Choroid plexus epithelial cell (primary cell): ENCODE measurements at regions not wholly inside any gene's neighbourhood (a gene's known extent, or its start where the extent isn't known, plus 50 kb on each side); places are given as distances from the start of the nearest gene placed in this dataset.
A peak's percentile ranks its signal among the peaks of the same experiment; 100 is the strongest.

Experiments
- DNase-seq: peaks from one replicate; pipeline ENCODE4 v3.0.0-alpha.2; 2010; ENCODE audit warnings: low read depth
- H3K4me3 ChIP-seq: 2 replicates; pipeline ENCODE4 v1.5.1; 2011; ENCODE audit warnings: low read depth, mild to moderate bottlenecking, control low read depth, low read length, moderate library complexity
- TF ChIP-seq, protein P1 (sequence below): conservative IDR thresholded peaks from 2 replicates; pipeline ENCODE4 v1.5.1; 2011; ENCODE audit warnings: low read depth, mild to moderate bottlenecking, control low read depth, inconsistent platforms, low read length, moderate library complexity

DNA sequence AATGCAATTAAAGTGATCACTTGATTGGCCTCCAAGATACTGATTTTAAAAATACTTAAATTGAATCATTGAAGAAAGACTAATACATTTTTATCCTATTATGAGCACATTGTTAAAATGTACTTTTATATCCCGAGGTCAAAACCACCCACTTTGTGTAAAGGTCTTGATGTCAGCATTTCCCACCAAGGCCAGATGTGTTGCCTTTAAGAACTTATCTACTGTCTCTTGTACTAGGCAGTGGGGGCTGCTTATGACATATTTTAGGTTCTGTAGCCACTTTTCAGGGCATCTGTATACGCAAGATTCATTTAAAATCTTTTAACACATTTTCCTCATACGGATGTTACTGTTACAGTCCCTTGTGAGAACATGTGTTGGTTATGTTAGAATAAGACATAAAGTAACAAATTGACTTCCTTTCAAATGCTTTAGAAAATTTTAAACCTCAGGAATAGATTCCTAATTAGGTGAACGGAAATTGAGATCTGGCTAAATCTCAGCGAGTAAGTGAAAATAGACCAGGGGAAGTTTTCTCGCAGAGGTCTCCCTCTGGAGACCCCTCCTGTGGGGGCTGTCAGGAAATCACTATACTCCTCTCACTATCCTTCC lies 456.2 kb downstream of the ADAMTS20 start:
- DNase-seq, result no peak
- TF ChIP-seq, protein P1, sequence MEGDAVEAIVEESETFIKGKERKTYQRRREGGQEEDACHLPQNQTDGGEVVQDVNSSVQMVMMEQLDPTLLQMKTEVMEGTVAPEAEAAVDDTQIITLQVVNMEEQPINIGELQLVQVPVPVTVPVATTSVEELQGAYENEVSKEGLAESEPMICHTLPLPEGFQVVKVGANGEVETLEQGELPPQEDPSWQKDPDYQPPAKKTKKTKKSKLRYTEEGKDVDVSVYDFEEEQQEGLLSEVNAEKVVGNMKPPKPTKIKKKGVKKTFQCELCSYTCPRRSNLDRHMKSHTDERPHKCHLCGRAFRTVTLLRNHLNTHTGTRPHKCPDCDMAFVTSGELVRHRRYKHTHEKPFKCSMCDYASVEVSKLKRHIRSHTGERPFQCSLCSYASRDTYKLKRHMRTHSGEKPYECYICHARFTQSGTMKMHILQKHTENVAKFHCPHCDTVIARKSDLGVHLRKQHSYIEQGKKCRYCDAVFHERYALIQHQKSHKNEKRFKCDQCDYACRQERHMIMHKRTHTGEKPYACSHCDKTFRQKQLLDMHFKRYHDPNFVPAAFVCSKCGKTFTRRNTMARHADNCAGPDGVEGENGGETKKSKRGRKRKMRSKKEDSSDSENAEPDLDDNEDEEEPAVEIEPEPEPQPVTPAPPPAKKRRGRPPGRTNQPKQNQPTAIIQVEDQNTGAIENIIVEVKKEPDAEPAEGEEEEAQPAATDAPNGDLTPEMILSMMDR, result no peak
- no peak overlapping the region for H3K4me3 ChIP-seq

DNA sequence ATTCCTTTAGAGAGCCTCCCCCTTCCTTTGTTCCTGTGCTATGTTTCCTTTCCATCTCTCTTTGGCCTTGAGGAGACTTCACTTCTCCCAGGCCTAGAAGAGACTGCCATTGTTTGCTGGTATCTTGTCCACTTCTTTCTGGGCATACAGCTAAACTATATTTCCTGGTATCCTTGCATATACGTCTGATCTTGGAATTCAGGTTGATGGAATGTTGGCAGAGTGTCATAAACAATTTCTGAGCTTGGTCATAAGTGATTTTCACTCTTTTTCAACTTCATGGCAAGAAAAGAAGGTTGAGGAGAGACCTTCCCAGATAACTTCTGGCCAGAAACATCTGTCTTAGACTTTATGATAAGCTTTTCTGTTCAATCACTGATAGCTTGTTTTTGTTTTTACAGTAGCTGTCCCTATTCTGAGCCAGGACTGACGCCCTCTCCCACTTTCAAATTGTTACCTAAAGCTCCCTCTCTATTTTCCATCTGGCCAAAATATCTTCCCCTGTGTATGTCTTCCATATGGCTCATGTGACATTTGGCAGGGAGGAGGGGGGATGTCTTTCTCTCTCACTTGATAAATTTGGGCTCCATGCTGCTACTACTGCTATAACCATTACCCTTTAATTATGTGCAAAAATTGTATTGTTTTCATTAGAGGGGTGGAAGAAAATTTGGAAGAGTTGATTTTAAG lies 457.0 kb downstream of the ADAMTS20 start:
- TF ChIP-seq, protein P1, result no peak
- H3K4me3 ChIP-seq, result no peak overlapping the region
- DNase-seq, result peak; percentile 20

DNA sequence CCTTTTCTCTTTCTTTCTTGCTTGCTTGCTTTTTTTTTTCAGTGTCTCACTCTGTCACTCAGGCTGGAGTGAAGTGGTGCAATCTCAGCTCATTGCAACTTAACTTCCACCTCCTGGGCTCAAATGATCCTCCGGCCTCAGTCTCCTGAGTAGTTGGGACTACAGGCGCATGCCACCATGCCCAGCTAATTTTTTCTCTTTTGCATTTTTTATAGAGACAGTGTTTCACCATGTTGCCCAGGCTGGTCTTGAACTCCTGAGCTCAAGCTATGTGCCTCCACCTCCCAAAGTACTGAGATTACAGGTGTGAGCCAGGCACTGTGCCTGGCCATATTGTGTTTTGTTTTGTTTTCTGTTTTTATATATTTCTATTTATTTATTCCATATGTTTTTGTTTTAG lies 461.0 kb downstream of the ADAMTS20 start:
- TF ChIP-seq, protein P1, result no peak
- DNase-seq, result no peak
- no peak overlapping the region for H3K4me3 ChIP-seq

DNA sequence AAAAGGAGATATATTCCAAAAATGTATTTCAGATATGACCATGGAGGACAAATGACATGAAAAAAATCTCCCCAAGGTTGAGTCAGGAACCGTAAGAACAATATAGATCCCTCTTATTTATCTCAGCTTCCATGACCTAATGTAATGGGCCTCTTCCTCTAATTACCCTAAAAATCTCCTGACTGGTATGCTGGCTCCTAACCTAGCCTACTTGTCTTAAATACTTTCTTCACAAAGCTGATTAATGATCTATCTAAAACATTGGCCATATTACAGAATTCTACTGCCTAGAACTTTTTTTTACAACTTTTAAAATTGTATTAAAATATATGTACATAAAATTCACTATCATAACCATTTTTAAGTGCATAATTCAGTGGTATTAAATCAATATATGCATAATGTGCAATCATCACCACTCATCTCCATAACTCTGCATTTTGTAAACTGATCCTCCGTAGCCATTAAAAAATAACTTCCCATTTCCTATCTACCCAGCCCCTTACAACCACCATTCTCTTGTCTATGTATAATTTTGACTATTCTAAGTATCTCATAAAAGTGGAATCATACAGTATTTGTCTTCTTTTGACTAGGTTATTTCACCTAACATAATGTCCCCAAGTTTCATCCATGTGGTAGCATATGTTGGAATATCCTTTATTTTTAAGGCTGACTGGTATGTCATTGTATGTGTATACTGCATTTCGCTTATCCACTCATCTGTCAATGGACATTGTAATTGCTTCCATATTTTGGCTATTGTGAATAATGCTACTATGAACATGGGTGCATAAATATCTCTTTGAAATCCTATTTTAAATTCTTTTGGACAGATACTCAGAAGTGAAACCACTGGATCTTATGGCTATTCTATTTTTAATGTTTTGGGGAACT lies 464.6 kb downstream of the ADAMTS20 start:
- no peak for DNase-seq
- TF ChIP-seq, protein P1, result no peak

DNA sequence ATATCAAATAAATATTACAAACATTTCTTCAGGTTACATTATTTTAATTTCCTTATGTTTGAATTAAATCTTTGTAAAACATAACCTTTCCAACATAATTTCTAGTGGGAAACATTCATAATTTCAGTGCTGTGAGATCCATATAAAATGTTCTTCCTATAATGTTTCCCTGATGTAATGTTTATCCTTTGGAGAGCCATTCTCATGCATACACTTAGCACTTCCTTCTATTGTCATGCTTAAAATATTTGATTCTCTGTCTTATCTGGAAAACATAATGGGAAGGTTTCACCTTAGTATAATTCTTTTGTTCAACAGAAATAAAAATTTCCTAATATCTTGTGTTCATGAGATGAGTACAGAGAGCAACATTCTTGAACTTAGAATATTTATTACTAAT lies 472.5 kb downstream of the ADAMTS20 start:
- TF ChIP-seq, protein P1, result no peak
- no peak for DNase-seq
- no peak overlapping the region for H3K4me3 ChIP-seq

More for the DNA sequence above, 464.6 kb downstream of the ADAMTS20 start:
- H3K4me3 ChIP-seq, result no peak overlapping the region

DNA sequence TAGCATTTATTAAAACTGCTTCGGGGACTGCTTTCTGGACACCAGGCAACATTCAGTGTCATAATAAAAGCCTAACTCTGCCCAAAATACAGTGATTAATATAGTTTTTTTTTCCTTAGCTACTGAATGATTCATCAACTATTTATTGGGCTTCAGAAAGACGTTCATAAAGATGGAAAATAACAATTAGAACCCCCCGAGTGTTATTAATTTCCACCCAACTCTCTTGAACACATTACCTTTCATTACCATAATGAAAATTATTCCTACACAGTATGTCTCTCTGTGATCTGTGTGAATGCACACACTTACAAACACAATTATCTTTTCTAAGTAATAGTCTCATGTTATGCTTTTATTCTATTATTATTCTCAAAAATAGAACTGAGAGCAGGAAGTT lies 473.0 kb downstream of the ADAMTS20 start:
- TF ChIP-seq, protein P1, result no peak
- H3K4me3 ChIP-seq, result no peak overlapping the region
- no peak for DNase-seq
